WTC11 (cell line): ENCODE measurements at regions not wholly inside any gene's neighbourhood (a gene's known extent, or its start where the extent isn't known, plus 50 kb on each side); places are given as distances from the start of the nearest gene placed in this dataset.

Experiments used
- ATAC-seq: fragments of 200-7000 bp; cut with Tn5 transposase; 2 replicates; pipeline ENCODE4 v1.10.0; 2021; ENCODE audit warnings: mild to moderate bottlenecking, moderate library complexity
- CTCF ChIA-PET: fragments of 300-600 bp; sonication (Branson Sonifier 250); formaldehyde crosslinking; loops from one replicate; lab custom pipeline; 2021; ENCODE audit warnings: antibody characterized with exemption; lab: Charles Lee
- POLR2A ChIA-PET: fragments of 350-600 bp; sonication (Branson Sonifier 250); formaldehyde crosslinking; loops from one replicate; lab custom pipeline; 2021; ENCODE audit warnings: antibody characterized with exemption; lab: Charles Lee
- DNase-seq: peaks from one replicate; pipeline ENCODE4 v3.0.0; 2021; ENCODE audit warnings: low spot score
- H3K27ac Mint-ChIP-seq: 2 replicates; pipeline ENCODE4 v1.8.0; 2021; ENCODE audit warnings: mixed read lengths
- H3K27me3 Mint-ChIP-seq: 2 replicates; pipeline ENCODE4 v1.8.0; 2021; ENCODE audit warnings: low read depth, mild to moderate bottlenecking, moderate library complexity, mixed read lengths
- H3K36me3 Mint-ChIP-seq: 2 replicates; pipeline ENCODE4 v1.8.0; 2021; ENCODE audit warnings: mixed read lengths
- H3K4me1 Mint-ChIP-seq: 2 replicates; pipeline ENCODE4 v1.8.0; 2022; ENCODE audit warnings: mixed read lengths
- H3K4me3 Mint-ChIP-seq: 2 replicates; pipeline ENCODE4 v1.8.0; 2021; ENCODE audit warnings: mild to moderate bottlenecking, moderate library complexity, mixed read lengths
- H3K9me3 Mint-ChIP-seq: 2 replicates; pipeline ENCODE4 v1.8.0; 2021; ENCODE audit warnings: mixed read lengths
- HMGXB4 ChIP-seq: sonication (generic); formaldehyde crosslinking; IDR thresholded peaks from 2 replicates; pipeline ENCODE4 v1.8.1; 2023; ENCODE audit warnings: mild to moderate bottlenecking, moderate library complexity, missing genetic modification reagents
- NFATC4 ChIP-seq: fragments of 250-450 bp; sonication (Bioruptor Pico); IDR thresholded peaks from 2 replicates; pipeline ENCODE4 v1.9.0; 2021; ENCODE audit warnings: mild to moderate bottlenecking
- PRDM15 ChIP-seq: sonication (generic); formaldehyde crosslinking; IDR thresholded peaks from 2 replicates; pipeline ENCODE4 v1.8.0; 2022; ENCODE audit warnings: missing genetic modification reagents
- SMAD3 ChIP-seq: sonication (generic); formaldehyde crosslinking; IDR thresholded peaks from 2 replicates; pipeline ENCODE4 v1.8.0; 2022; ENCODE audit warnings: missing genetic modification reagents, mild to moderate bottlenecking, borderline replicate concordance
- SOX15 ChIP-seq: fragments of 250-450 bp; sonication (Bioruptor Pico); IDR thresholded peaks from 2 replicates; pipeline ENCODE4 v1.9.0; 2021; ENCODE audit warnings: mild to moderate bottlenecking
- TCF7 ChIP-seq: sonication (generic); formaldehyde crosslinking; IDR thresholded peaks from 2 replicates; pipeline ENCODE4 v1.8.0; 2022; ENCODE audit warnings: mild to moderate bottlenecking, low read depth, missing genetic modification reagents, moderate library complexity
- ZNF219 ChIP-seq: sonication (generic); formaldehyde crosslinking; IDR thresholded peaks from 2 replicates; pipeline ENCODE4 v1.8.0; 2023; ENCODE audit warnings: missing genetic modification reagents, mild to moderate bottlenecking, borderline replicate concordance
- ZNF396 ChIP-seq: fragments of 250-450 bp; sonication (Bioruptor Pico); IDR thresholded peaks from 2 replicates; pipeline ENCODE4 v1.8.0; 2021; ENCODE audit warnings: mild to moderate bottlenecking, moderate library complexity, borderline replicate concordance
- TF ChIP-seq, protein P1 (sequence below): sonication (generic); formaldehyde crosslinking; IDR thresholded peaks from 2 replicates; pipeline ENCODE4 v1.8.0; 2023; ENCODE audit warnings: mild to moderate bottlenecking, missing genetic modification reagents
- TF ChIP-seq, protein P2 (sequence below): sonication (generic); formaldehyde crosslinking; IDR thresholded peaks from 2 replicates; pipeline ENCODE4 v1.8.0; 2022; ENCODE audit warnings: mild to moderate bottlenecking, missing genetic modification reagents
- TF ChIP-seq, protein P3 (sequence below): sonication (generic); formaldehyde crosslinking; conservative IDR thresholded peaks from 2 replicates; pipeline ENCODE4 v1.8.1; 2022; ENCODE audit warnings: mild to moderate bottlenecking, missing genetic modification reagents
- TF ChIP-seq, protein P4 (sequence below): fragments of 250-450 bp; sonication (Bioruptor Pico); IDR thresholded peaks from 2 replicates; pipeline ENCODE4 v1.8.0; 2021; ENCODE audit warnings: mild to moderate bottlenecking

DNA sequence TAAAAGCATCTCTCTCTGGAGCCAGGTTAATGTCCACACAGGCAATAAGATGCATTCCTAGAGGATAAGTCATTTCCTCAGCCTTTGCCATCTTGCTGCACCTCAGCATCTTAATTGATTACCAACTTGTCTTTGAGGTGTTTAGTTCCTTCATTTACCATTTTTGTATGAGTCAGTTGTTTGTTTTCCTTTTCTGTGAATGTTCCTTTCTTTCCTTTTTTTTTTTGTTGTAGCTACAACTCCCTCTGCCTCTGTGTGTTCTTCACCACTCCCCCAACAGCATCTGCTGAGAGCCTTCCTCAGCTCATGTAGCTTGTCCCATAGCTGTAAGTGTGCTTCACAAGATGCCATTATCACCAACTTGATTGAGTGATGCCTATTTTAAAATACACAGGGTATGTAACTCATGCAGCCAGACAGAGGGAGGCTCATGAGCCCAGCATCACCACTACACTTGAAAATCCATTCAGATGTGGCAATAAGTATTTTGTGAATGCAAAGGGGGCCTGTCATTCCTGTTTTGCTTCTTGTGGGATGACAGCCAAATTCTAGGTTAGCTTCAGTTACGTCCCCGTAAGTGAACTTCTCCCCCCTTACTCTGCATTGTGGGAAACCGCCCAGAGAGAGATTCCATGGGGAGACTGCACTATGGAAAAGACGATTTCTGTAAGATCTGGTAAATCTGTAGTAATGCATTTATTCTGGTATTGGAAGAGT, 315.9 kb upstream of the ZEB2 start:
- Mint-ChIP-seq H3K4me1 (no peaks in the 10 kb centered on the region), H3K9me3 (no peaks in the 10 kb centered on the region), H3K4me3 (no peak overlapping the region), H3K27me3 (no peaks in the 10 kb centered on the region), H3K36me3 (no peaks in the 10 kb centered on the region), H3K27ac (no peak overlapping the region)
- no peak for ATAC-seq
- ChIA-PET CTCF (no interaction called here), POLR2A (interaction anchor here (0.6 kb wide), 1 partner anchor 325 kb away, joined by 3 read pairs; no protein-coding TSS in a partner anchor)
- TF ChIP-seq TCF7: no peak
- DNase-seq: no peak

GRCh38 chr2:144834998-144835633, 315.2 kb upstream of the ZEB2 start:
- TF ChIP-seq NFATC4 (no peak), SOX15 (CRISPR knock-in tag) (no peak)
- no peak; the same call in 1 of the 2 replicates for ATAC-seq

DNA sequence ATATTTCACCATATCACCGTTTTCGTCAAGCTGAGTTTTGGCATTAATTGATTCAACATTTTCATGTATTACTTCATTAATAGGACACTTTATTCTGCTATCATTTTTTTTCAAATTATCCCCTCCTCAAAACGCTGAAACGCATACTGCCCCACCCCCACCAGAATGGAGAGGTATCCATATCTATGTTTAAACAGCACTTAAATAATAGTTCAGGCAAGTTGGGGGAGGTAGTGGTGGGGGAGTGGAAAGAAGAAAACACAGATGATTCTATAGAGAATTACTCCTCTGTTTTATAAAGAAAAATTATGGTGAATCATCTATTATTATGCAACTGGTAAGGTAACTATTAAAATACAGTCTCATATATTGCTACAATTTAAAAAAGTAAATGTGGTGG, 314.4 kb upstream of the ZEB2 start:
- Mint-ChIP-seq H3K36me3 (no peaks in the 10 kb centered on the region), H3K9me3 (no peaks in the 10 kb centered on the region), H3K4me3 (no peak overlapping the region), H3K27ac (no peak overlapping the region), H3K4me1 (no peaks in the 10 kb centered on the region), H3K27me3 (no peaks in the 10 kb centered on the region)
- DNase-seq (no peak), ATAC-seq (no peak)
- TF ChIP-seq, protein P1, sequence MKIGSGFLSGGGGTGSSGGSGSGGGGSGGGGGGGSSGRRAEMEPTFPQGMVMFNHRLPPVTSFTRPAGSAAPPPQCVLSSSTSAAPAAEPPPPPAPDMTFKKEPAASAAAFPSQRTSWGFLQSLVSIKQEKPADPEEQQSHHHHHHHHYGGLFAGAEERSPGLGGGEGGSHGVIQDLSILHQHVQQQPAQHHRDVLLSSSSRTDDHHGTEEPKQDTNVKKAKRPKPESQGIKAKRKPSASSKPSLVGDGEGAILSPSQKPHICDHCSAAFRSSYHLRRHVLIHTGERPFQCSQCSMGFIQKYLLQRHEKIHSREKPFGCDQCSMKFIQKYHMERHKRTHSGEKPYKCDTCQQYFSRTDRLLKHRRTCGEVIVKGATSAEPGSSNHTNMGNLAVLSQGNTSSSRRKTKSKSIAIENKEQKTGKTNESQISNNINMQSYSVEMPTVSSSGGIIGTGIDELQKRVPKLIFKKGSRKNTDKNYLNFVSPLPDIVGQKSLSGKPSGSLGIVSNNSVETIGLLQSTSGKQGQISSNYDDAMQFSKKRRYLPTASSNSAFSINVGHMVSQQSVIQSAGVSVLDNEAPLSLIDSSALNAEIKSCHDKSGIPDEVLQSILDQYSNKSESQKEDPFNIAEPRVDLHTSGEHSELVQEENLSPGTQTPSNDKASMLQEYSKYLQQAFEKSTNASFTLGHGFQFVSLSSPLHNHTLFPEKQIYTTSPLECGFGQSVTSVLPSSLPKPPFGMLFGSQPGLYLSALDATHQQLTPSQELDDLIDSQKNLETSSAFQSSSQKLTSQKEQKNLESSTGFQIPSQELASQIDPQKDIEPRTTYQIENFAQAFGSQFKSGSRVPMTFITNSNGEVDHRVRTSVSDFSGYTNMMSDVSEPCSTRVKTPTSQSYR: no peak
- TF ChIP-seq SMAD3 (CRISPR knock-in tag) (no peak), PRDM15 (no peak)
- TF ChIP-seq, protein P2, sequence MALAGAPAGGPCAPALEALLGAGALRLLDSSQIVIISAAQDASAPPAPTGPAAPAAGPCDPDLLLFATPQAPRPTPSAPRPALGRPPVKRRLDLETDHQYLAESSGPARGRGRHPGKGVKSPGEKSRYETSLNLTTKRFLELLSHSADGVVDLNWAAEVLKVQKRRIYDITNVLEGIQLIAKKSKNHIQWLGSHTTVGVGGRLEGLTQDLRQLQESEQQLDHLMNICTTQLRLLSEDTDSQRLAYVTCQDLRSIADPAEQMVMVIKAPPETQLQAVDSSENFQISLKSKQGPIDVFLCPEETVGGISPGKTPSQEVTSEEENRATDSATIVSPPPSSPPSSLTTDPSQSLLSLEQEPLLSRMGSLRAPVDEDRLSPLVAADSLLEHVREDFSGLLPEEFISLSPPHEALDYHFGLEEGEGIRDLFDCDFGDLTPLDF (CRISPR knock-in tag): no peak
- POLR2A ChIA-PET: no interaction called here
- CTCF ChIA-PET: no interaction called here

More at GRCh38 chr2:144834998-144835633, 315.2 kb upstream of the ZEB2 start:
- no peak overlapping the region for H3K4me3 Mint-ChIP-seq
- H3K27ac Mint-ChIP-seq: no peak overlapping the region
- no peaks in the 10 kb centered on the region for H3K27me3 Mint-ChIP-seq
- no peaks in the 10 kb centered on the region for H3K9me3 Mint-ChIP-seq
- no peak for DNase-seq
- ChIA-PET POLR2A (no interaction called here), CTCF (no interaction called here)
- no peaks in the 10 kb centered on the region for H3K36me3 Mint-ChIP-seq
- no peaks in the 10 kb centered on the region for H3K4me1 Mint-ChIP-seq

DNA sequence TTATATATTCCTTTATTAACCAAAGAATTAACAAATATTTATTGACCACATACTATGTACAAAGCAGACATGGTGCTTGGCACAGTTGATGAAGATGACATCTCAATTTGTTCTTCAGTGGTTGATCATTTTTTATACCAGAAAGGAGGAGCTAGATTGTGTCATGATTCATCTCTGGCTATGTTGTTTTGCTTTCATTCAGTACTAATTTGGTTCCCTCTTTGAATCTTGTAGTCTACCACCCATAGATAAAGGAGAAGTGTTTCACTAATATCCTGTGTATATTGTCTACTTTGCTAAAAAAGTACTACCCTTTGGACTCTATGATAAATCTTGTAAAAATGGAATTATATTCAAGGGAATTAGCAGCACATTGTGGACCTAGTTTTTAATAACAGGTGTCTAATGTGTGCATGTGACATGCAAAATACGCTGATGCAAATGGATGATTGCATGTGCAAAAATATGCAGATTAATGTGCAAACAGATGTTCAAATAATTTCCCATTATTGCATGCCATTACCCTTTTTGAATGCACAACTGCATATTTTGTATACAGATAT, 313.2 kb upstream of the ZEB2 start:
- no peak for DNase-seq
- Mint-ChIP-seq H3K9me3 (no peaks in the 10 kb centered on the region), H3K4me3 (no peak overlapping the region), H3K27me3 (no peaks in the 10 kb centered on the region), H3K4me1 (no peaks in the 10 kb centered on the region), H3K27ac (no peak overlapping the region), H3K36me3 (no peaks in the 10 kb centered on the region)
- TF ChIP-seq, protein P3, sequence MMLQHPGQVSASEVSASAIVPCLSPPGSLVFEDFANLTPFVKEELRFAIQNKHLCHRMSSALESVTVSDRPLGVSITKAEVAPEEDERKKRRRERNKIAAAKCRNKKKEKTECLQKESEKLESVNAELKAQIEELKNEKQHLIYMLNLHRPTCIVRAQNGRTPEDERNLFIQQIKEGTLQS (CRISPR knock-in tag): no peak
- TF ChIP-seq ZNF219 (CRISPR knock-in tag): no peak
- TF ChIP-seq TCF7: no peak
- TF ChIP-seq, protein P4, sequence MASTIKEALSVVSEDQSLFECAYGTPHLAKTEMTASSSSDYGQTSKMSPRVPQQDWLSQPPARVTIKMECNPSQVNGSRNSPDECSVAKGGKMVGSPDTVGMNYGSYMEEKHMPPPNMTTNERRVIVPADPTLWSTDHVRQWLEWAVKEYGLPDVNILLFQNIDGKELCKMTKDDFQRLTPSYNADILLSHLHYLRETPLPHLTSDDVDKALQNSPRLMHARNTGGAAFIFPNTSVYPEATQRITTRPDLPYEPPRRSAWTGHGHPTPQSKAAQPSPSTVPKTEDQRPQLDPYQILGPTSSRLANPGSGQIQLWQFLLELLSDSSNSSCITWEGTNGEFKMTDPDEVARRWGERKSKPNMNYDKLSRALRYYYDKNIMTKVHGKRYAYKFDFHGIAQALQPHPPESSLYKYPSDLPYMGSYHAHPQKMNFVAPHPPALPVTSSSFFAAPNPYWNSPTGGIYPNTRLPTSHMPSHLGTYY: no peak
- TF ChIP-seq ZNF396 (CRISPR knock-in tag): no peak
- no peak for TF ChIP-seq HMGXB4 (CRISPR knock-in tag)
- ChIA-PET POLR2A (no interaction called here), CTCF (no interaction called here)
- ATAC-seq: no peak
